Activated naive CD4-positive, alpha-beta T cell treated with anti-CD3 and anti-CD28 coated beads for 36 hours (primary cell): ENCODE measurements at regions not wholly inside any gene's neighbourhood (a gene's known extent, or its start where the extent isn't known, plus 50 kb on each side); places are given as distances from the start of the nearest gene placed in this dataset.

Source experiments
- CTCF ChIA-PET: fragments of 350-600 bp; sonication (Branson Sonifier 250); formaldehyde crosslinking; loops from one replicate; lab custom pipeline; 2021; ENCODE audit warnings: antibody characterized with exemption; lab: Charles Lee
- DNase-seq: peaks from one replicate; pipeline ENCODE4 v3.0.0-alpha.2; 2020
- H3K27ac Mint-ChIP-seq: one replicate; pipeline ENCODE4 v1.8.0; 2021; ENCODE audit warnings: mild to moderate bottlenecking, mixed read lengths
- H3K27me3 Mint-ChIP-seq: one replicate; pipeline ENCODE4 v1.8.0; 2021; ENCODE audit warnings: low read depth, mixed read lengths
- H3K36me3 Mint-ChIP-seq: one replicate; pipeline ENCODE4 v1.8.0; 2021; ENCODE audit warnings: low read depth, mixed read lengths
- H3K4me1 Mint-ChIP-seq: one replicate; pipeline ENCODE4 v1.8.0; 2021; ENCODE audit warnings: low read depth, mixed read lengths
- H3K4me3 Mint-ChIP-seq: one replicate; pipeline ENCODE4 v1.8.0; 2021; ENCODE audit warnings: mild to moderate bottlenecking, moderate library complexity, mixed read lengths
- H3K9me3 Mint-ChIP-seq: one replicate; pipeline ENCODE4 v1.8.0; 2021; ENCODE audit warnings: mixed read lengths
- intact Hi-C: fragments of 100-400 bp; cut with micrococcal nuclease; formaldehyde crosslinking; loops from one replicate; pipeline ENCODE4 v1.15.1; 2023

GRCh38 chr2:236498369-236498768 lies 71.3 kb upstream of the ACKR3 start:
- intact Hi-C loops: no loop called here
- Mint-ChIP-seq H3K36me3 (no peaks in the 10 kb centered on the region), H3K27ac (no peak overlapping the region), H3K4me3 (no peak overlapping the region), H3K9me3 (no peaks in the 10 kb centered on the region), H3K27me3 (peaks cover 5% of the 10 kb centered on the region), H3K4me1 (no peaks in the 10 kb centered on the region)
- CTCF ChIA-PET: no interaction called here
- DNase-seq: no peak

- Mint-ChIP-seq H3K9me3 (no peaks in the 10 kb centered on the region), H3K27me3 (peaks cover 5% of the 10 kb centered on the region), H3K4me3 (no peak overlapping the region), H3K36me3 (no peaks in the 10 kb centered on the region), H3K4me1 (no peaks in the 10 kb centered on the region), H3K27ac (no peak overlapping the region)
- no peak for DNase-seq
- CTCF ChIA-PET: no interaction called here
- intact Hi-C loops: no loop called here
Observed at GRCh38 chr2:236499691-236500578, 69.7 kb upstream of the ACKR3 start.

- intact Hi-C loops: no loop called here
- DNase-seq: no peak
- Mint-ChIP-seq H3K36me3 (no peaks in the 10 kb centered on the region), H3K27ac (no peak overlapping the region), H3K27me3 (peaks cover 8% of the 10 kb centered on the region), H3K4me1 (no peaks in the 10 kb centered on the region), H3K9me3 (no peaks in the 10 kb centered on the region), H3K4me3 (no peak overlapping the region)
- CTCF ChIA-PET: interaction anchor here (2.2 kb wide), 1 partner anchor 12 kb away, joined by 8 read pairs; no protein-coding TSS in a partner anchor
Observed at GRCh38 chr2:236501026-236501425, 68.6 kb upstream of the ACKR3 start.

GRCh38 chr2:236501531-236501930 lies 68.1 kb upstream of the ACKR3 start:
- H3K27ac Mint-ChIP-seq: no peak overlapping the region
- no peaks in the 10 kb centered on the region for H3K9me3 Mint-ChIP-seq
- peaks cover 10% of the 10 kb centered on the region for H3K27me3 Mint-ChIP-seq
- intact Hi-C loops: no loop called here
- no peaks in the 10 kb centered on the region for H3K36me3 Mint-ChIP-seq
- H3K4me1 Mint-ChIP-seq: no peaks in the 10 kb centered on the region
- H3K4me3 Mint-ChIP-seq: no peak overlapping the region
- CTCF ChIA-PET: interaction anchor here (2.2 kb wide), 1 partner anchor 11 kb away, joined by 8 read pairs; no protein-coding TSS in a partner anchor
- no peak for DNase-seq

- intact Hi-C loops: no loop called here
- no peaks in the 10 kb centered on the region for H3K9me3 Mint-ChIP-seq
- CTCF ChIA-PET: no interaction called here
- H3K4me3 Mint-ChIP-seq: no peak overlapping the region
- peaks cover 18% of the 10 kb centered on the region for H3K27me3 Mint-ChIP-seq
- no peak overlapping the region for H3K27ac Mint-ChIP-seq
- peak; percentile 12 for DNase-seq
- H3K36me3 Mint-ChIP-seq: no peaks in the 10 kb centered on the region
- H3K4me1 Mint-ChIP-seq: peaks cover 5% of the 10 kb centered on the region
Observed at GRCh38 chr2:236503100-236503499, 66.5 kb upstream of the ACKR3 start.

- peaks cover 23% of the 10 kb centered on the region for H3K27me3 Mint-ChIP-seq
- H3K9me3 Mint-ChIP-seq: no peaks in the 10 kb centered on the region
- CTCF ChIA-PET: no interaction called here
- no peaks in the 10 kb centered on the region for H3K36me3 Mint-ChIP-seq
- intact Hi-C loops: no loop called here
- no peak overlapping the region for H3K4me3 Mint-ChIP-seq
- peaks cover 5% of the 10 kb centered on the region for H3K4me1 Mint-ChIP-seq
- no peak for DNase-seq
- no peak overlapping the region for H3K27ac Mint-ChIP-seq
Observed at GRCh38 chr2:236503583-236503982, 66.0 kb upstream of the ACKR3 start.

GRCh38 chr2:236505041-236505440 lies 64.6 kb upstream of the ACKR3 start:
- DNase-seq: no peak
- no peaks in the 10 kb centered on the region for H3K36me3 Mint-ChIP-seq
- H3K4me1 Mint-ChIP-seq: peaks cover 13% of the 10 kb centered on the region
- H3K4me3 Mint-ChIP-seq: no peak overlapping the region
- CTCF ChIA-PET: no interaction called here
- H3K27me3 Mint-ChIP-seq: peaks cover 21% of the 10 kb centered on the region
- no peak overlapping the region for H3K27ac Mint-ChIP-seq
- intact Hi-C loops: no loop called here
- H3K9me3 Mint-ChIP-seq: no peaks in the 10 kb centered on the region

- no peaks in the 10 kb centered on the region for H3K9me3 Mint-ChIP-seq
- peaks cover 21% of the 10 kb centered on the region for H3K27me3 Mint-ChIP-seq
- H3K36me3 Mint-ChIP-seq: no peaks in the 10 kb centered on the region
- DNase-seq: no peak
- H3K4me1 Mint-ChIP-seq: peaks cover 16% of the 10 kb centered on the region
- CTCF ChIA-PET: no interaction called here
- no peak overlapping the region for H3K4me3 Mint-ChIP-seq
- intact Hi-C loops: no loop called here
- H3K27ac Mint-ChIP-seq: no peak overlapping the region
Observed at GRCh38 chr2:236505648-236506047, 64.0 kb upstream of the ACKR3 start.

GRCh38 chr2:236507393-236508085 lies 62.1 kb upstream of the ACKR3 start:
- H3K9me3 Mint-ChIP-seq: no peaks in the 10 kb centered on the region
- intact Hi-C loops: no loop called here
- CTCF ChIA-PET: interaction anchor here (0.6 to 1.2 kb wide), 2 partner anchors 25 to 62 kb away, joined by 3 read pairs; partner anchors contain the start of gene ACKR3
- peaks cover 21% of the 10 kb centered on the region for H3K27me3 Mint-ChIP-seq
- H3K27ac Mint-ChIP-seq: no peak overlapping the region
- peak; percentile 58 for DNase-seq
- no peaks in the 10 kb centered on the region for H3K36me3 Mint-ChIP-seq
- H3K4me1 Mint-ChIP-seq: peaks cover 16% of the 10 kb centered on the region
- H3K4me3 Mint-ChIP-seq: peak overlapping the region; percentile 63

GRCh38 chr2:236508466-236508865 lies 61.2 kb upstream of the ACKR3 start:
- Mint-ChIP-seq H3K27me3 (peaks cover 21% of the 10 kb centered on the region), H3K4me3 (no peak overlapping the region), H3K36me3 (no peaks in the 10 kb centered on the region), H3K9me3 (no peaks in the 10 kb centered on the region), H3K27ac (no peak overlapping the region), H3K4me1 (peaks cover 16% of the 10 kb centered on the region)
- CTCF ChIA-PET: interaction anchor here (8.0 kb wide), 1 partner anchor 63 kb away, joined by 172 read pairs; the partner anchor contains the start of gene ACKR3
- no peak for DNase-seq
- intact Hi-C loops: no loop called here

- CTCF ChIA-PET: interaction anchor here (0.7 to 8.0 kb wide), 6 partner anchors 57 to 925 kb away, joined by 3 to 172 read pairs (median 3); partner anchors contain the start of gene ACKR3
- Mint-ChIP-seq H3K9me3 (no peaks in the 10 kb centered on the region), H3K27ac (no peak overlapping the region), H3K27me3 (peaks cover 21% of the 10 kb centered on the region), H3K4me3 (no peak overlapping the region), H3K4me1 (peaks cover 16% of the 10 kb centered on the region), H3K36me3 (no peaks in the 10 kb centered on the region)
- intact Hi-C loops: no loop called here
- DNase-seq: no peak
Observed at GRCh38 chr2:236510034-236510433, 59.6 kb upstream of the ACKR3 start.

- no peaks in the 10 kb centered on the region for H3K9me3 Mint-ChIP-seq
- no peaks in the 10 kb centered on the region for H3K36me3 Mint-ChIP-seq
- no peak overlapping the region for H3K27ac Mint-ChIP-seq
- DNase-seq: no peak
- intact Hi-C loops: no loop called here
- H3K27me3 Mint-ChIP-seq: peaks cover 16% of the 10 kb centered on the region
- CTCF ChIA-PET: interaction anchor here (0.7 to 8.0 kb wide), 6 partner anchors 19 to 551 kb away, joined by 3 to 172 read pairs (median 9); partner anchors contain the start of gene ACKR3
- peaks cover 16% of the 10 kb centered on the region for H3K4me1 Mint-ChIP-seq
- no peak overlapping the region for H3K4me3 Mint-ChIP-seq
Observed at GRCh38 chr2:236511266-236511665, 58.4 kb upstream of the ACKR3 start.
